ENCODE measurements at regions not wholly inside any gene's neighbourhood (a gene's known extent, or its start where the extent isn't known, plus 50 kb on each side); places are given as distances from the start of the nearest gene placed in this dataset.
A peak's percentile ranks its signal among the peaks of the same experiment; 100 is the strongest.
"Not testable (repeated sequence)": the region's sequence is repeated elsewhere in the genome, so short reads cannot be mapped to it uniquely, and the experiment has no call there.

GRCh38 chr9:41285744-41286143 is 96.6 kb upstream of the ZNG1F start:
- H3K4me1 ChIP-seq (ENCODE audit: control insufficient read depth, low read length); H3K9me3 ChIP-seq (ENCODE audit: control insufficient read depth, insufficient read depth, low read length); H3K79me2 ChIP-seq (ENCODE audit: control insufficient read depth, low read length); H3K27ac ChIP-seq (ENCODE audit: low read depth, low read length); H3K4me2 ChIP-seq (ENCODE audit: low read length); H3F3A ChIP-seq (ENCODE audit: control insufficient read depth, insufficient read depth); H3K4me3 ChIP-seq (ENCODE audit: low read length); H3K36me3 ChIP-seq (ENCODE audit: control insufficient read depth, low read length); H3K9me2 ChIP-seq (replicated peaks; ENCODE audit: control insufficient read depth, low read length); H3K27me3 ChIP-seq (ENCODE audit: control insufficient read depth, low read length); H4K20me1 ChIP-seq (ENCODE audit: control insufficient read depth, insufficient read depth, low read depth, low read length): not testable (repeated sequence)

- not testable (repeated sequence) for H3K36me3 ChIP-seq (ENCODE audit: control insufficient read depth, low read length); H3K4me1 ChIP-seq (ENCODE audit: control insufficient read depth, low read length); H3K9me2 ChIP-seq (replicated peaks; ENCODE audit: control insufficient read depth, low read length); H3K27me3 ChIP-seq (ENCODE audit: control insufficient read depth, low read length); H3K79me2 ChIP-seq (ENCODE audit: control insufficient read depth, low read length); H3K4me3 ChIP-seq (ENCODE audit: low read length); H4K20me1 ChIP-seq (ENCODE audit: control insufficient read depth, insufficient read depth, low read depth, low read length); H3F3A ChIP-seq (ENCODE audit: control insufficient read depth, insufficient read depth); H3K27ac ChIP-seq (ENCODE audit: low read depth, low read length); H3K4me2 ChIP-seq (ENCODE audit: low read length); H3K9me3 ChIP-seq (ENCODE audit: control insufficient read depth, insufficient read depth, low read length)
These were observed 91.5 kb upstream of the ZNG1F start for GRCh38 chr9:41280299-41281238.

GRCh38 chr9:41279437-41279836 is 90.3 kb upstream of the ZNG1F start:
- not testable (repeated sequence) for H3K4me3 ChIP-seq (ENCODE audit: low read length); H3K4me1 ChIP-seq (ENCODE audit: control insufficient read depth, low read length); H3K27me3 ChIP-seq (ENCODE audit: control insufficient read depth, low read length); H3K4me2 ChIP-seq (ENCODE audit: low read length); H3K9me3 ChIP-seq (ENCODE audit: control insufficient read depth, insufficient read depth, low read length); H4K20me1 ChIP-seq (ENCODE audit: control insufficient read depth, insufficient read depth, low read depth, low read length); H3F3A ChIP-seq (ENCODE audit: control insufficient read depth, insufficient read depth); H3K9me2 ChIP-seq (replicated peaks; ENCODE audit: control insufficient read depth, low read length); H3K79me2 ChIP-seq (ENCODE audit: control insufficient read depth, low read length); H3K27ac ChIP-seq (ENCODE audit: low read depth, low read length); H3K36me3 ChIP-seq (ENCODE audit: control insufficient read depth, low read length)

GRCh38 chr9:41279033-41279432 is 89.9 kb upstream of the ZNG1F start:
- not testable (repeated sequence) for H3K36me3 ChIP-seq (ENCODE audit: control insufficient read depth, low read length); H3F3A ChIP-seq (ENCODE audit: control insufficient read depth, insufficient read depth); H3K27me3 ChIP-seq (ENCODE audit: control insufficient read depth, low read length); H3K9me2 ChIP-seq (replicated peaks; ENCODE audit: control insufficient read depth, low read length); H3K79me2 ChIP-seq (ENCODE audit: control insufficient read depth, low read length); H3K4me1 ChIP-seq (ENCODE audit: control insufficient read depth, low read length); H3K9me3 ChIP-seq (ENCODE audit: control insufficient read depth, insufficient read depth, low read length); H3K27ac ChIP-seq (ENCODE audit: low read depth, low read length); H3K4me2 ChIP-seq (ENCODE audit: low read length); H3K4me3 ChIP-seq (ENCODE audit: low read length); H4K20me1 ChIP-seq (ENCODE audit: control insufficient read depth, insufficient read depth, low read depth, low read length)

GRCh38 chr9:41273549-41274267 is 84.6 kb upstream of the ZNG1F start:
- H4K20me1 ChIP-seq (ENCODE audit: control insufficient read depth, insufficient read depth, low read depth, low read length); H3F3A ChIP-seq (ENCODE audit: control insufficient read depth, insufficient read depth); H3K27me3 ChIP-seq (ENCODE audit: control insufficient read depth, low read length); H3K9me2 ChIP-seq (replicated peaks; ENCODE audit: control insufficient read depth, low read length); H3K9me3 ChIP-seq (ENCODE audit: control insufficient read depth, insufficient read depth, low read length); H3K4me1 ChIP-seq (ENCODE audit: control insufficient read depth, low read length); H3K36me3 ChIP-seq (ENCODE audit: control insufficient read depth, low read length): not testable (repeated sequence)
- peak overlapping the region; percentile 75 for H3K4me3 ChIP-seq (ENCODE audit: low read length)
- peak overlapping the region; percentile 78 for H3K4me2 ChIP-seq (ENCODE audit: low read length)
- H3K27ac ChIP-seq (ENCODE audit: low read depth, low read length): peak overlapping the region; percentile 65
- H3K79me2 ChIP-seq (ENCODE audit: control insufficient read depth, low read length): peaks cover 13% of the 10 kb centered on the region

- peak overlapping the region; percentile 74 for H3K4me3 ChIP-seq (ENCODE audit: low read length)
- not testable (repeated sequence) for H3F3A ChIP-seq (ENCODE audit: control insufficient read depth, insufficient read depth); H3K36me3 ChIP-seq (ENCODE audit: control insufficient read depth, low read length); H3K27me3 ChIP-seq (ENCODE audit: control insufficient read depth, low read length); H4K20me1 ChIP-seq (ENCODE audit: control insufficient read depth, insufficient read depth, low read depth, low read length); H3K4me1 ChIP-seq (ENCODE audit: control insufficient read depth, low read length); H3K9me3 ChIP-seq (ENCODE audit: control insufficient read depth, insufficient read depth, low read length); H3K9me2 ChIP-seq (replicated peaks; ENCODE audit: control insufficient read depth, low read length)
- peak overlapping the region; percentile 71 for H3K4me2 ChIP-seq (ENCODE audit: low read length)
- H3K27ac ChIP-seq (ENCODE audit: low read depth, low read length): peak overlapping the region; percentile 65
- H3K79me2 ChIP-seq (ENCODE audit: control insufficient read depth, low read length): peaks cover 13% of the 10 kb centered on the region
These were observed 83.9 kb upstream of the ZNG1F start for GRCh38 chr9:41272879-41273548.

- Histone ChIP-seq H3K4me3 (ENCODE audit: low read length) (peak overlapping the region; percentile 53), H3K4me2 (ENCODE audit: low read length) (peak overlapping the region; percentile 57), H3K79me2 (ENCODE audit: control insufficient read depth, low read length) (peaks cover 13% of the 10 kb centered on the region)
- not testable (repeated sequence) for H3K9me3 ChIP-seq (ENCODE audit: control insufficient read depth, insufficient read depth, low read length); H3F3A ChIP-seq (ENCODE audit: control insufficient read depth, insufficient read depth); H3K4me1 ChIP-seq (ENCODE audit: control insufficient read depth, low read length); H3K27me3 ChIP-seq (ENCODE audit: control insufficient read depth, low read length); H4K20me1 ChIP-seq (ENCODE audit: control insufficient read depth, insufficient read depth, low read depth, low read length); H3K36me3 ChIP-seq (ENCODE audit: control insufficient read depth, low read length); H3K9me2 ChIP-seq (replicated peaks; ENCODE audit: control insufficient read depth, low read length); H3K27ac ChIP-seq (ENCODE audit: low read depth, low read length)
These were observed 81.9 kb upstream of the ZNG1F start for GRCh38 chr9:41270992-41271391.

- not testable (repeated sequence) for H3K27me3 ChIP-seq (ENCODE audit: control insufficient read depth, low read length); H3K27ac ChIP-seq (ENCODE audit: low read depth, low read length); H3K4me1 ChIP-seq (ENCODE audit: control insufficient read depth, low read length); H4K20me1 ChIP-seq (ENCODE audit: control insufficient read depth, insufficient read depth, low read depth, low read length); H3K9me2 ChIP-seq (replicated peaks; ENCODE audit: control insufficient read depth, low read length); H3K4me2 ChIP-seq (ENCODE audit: low read length); H3K36me3 ChIP-seq (ENCODE audit: control insufficient read depth, low read length); H3K9me3 ChIP-seq (ENCODE audit: control insufficient read depth, insufficient read depth, low read length); H3K4me3 ChIP-seq (ENCODE audit: low read length); H3F3A ChIP-seq (ENCODE audit: control insufficient read depth, insufficient read depth)
- peaks cover 13% of the 10 kb centered on the region for H3K79me2 ChIP-seq (ENCODE audit: control insufficient read depth, low read length)
These were observed 80.4 kb upstream of the ZNG1F start for GRCh38 chr9:41269471-41269870.
